ENCODE measurements at regions not wholly inside any gene's neighbourhood (a gene's known extent, or its start where the extent isn't known, plus 50 kb on each side); places are given as distances from the start of the nearest gene placed in this dataset.
"Not testable (repeated sequence)": the region's sequence is repeated elsewhere in the genome, so short reads cannot be mapped to it uniquely, and the experiment has no call there.

GRCh38 chr10:71086439-71087080 is 125.8 kb upstream of the UNC5B start:
- Mint-ChIP-seq H3K27ac (no peak overlapping the region), H3K27me3 (peaks cover 10% of the 10 kb centered on the region)
- no peak for ATAC-seq (replicated peaks)

DNA sequence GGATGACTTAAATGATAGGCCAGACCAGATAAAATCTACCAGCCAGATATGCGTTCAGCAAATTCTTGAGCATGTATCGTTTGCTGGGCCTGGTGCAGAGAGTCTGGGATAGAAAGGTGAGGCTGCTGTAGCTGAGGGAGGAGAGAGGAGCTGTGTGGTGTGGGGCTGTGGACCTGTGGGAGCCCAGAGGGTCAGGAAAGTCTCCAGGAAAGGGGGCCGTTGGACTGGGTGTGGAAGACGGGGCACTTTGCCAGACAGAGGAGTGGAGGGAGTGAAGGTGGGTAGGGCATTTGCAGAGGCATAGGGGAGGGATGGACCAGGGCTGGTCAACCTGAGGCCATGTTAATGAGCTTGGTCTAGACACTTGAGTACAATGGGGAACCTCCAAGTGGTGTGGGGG is 124.7 kb upstream of the UNC5B start:
- H3K4me1 Mint-ChIP-seq: no peaks in the 10 kb centered on the region
- no peak overlapping the region for H3K4me3 Mint-ChIP-seq
- H3K9me3 Mint-ChIP-seq: no peaks in the 10 kb centered on the region
- H3K27ac Mint-ChIP-seq: no peak overlapping the region
- ATAC-seq (replicated peaks): no peak
- H3K36me3 Mint-ChIP-seq (ENCODE audit: low read depth): no peaks in the 10 kb centered on the region
- peaks cover 13% of the 10 kb centered on the region for H3K27me3 Mint-ChIP-seq

More at GRCh38 chr10:71086439-71087080, 125.8 kb upstream of the UNC5B start:
- H3K4me1 Mint-ChIP-seq: no peaks in the 10 kb centered on the region
- no peak overlapping the region for H3K4me3 Mint-ChIP-seq
- H3K36me3 Mint-ChIP-seq (ENCODE audit: low read depth): no peaks in the 10 kb centered on the region
- no peaks in the 10 kb centered on the region for H3K9me3 Mint-ChIP-seq

- no peak overlapping the region for H3K4me3 Mint-ChIP-seq
- H3K4me1 Mint-ChIP-seq: no peaks in the 10 kb centered on the region
- H3K9me3 Mint-ChIP-seq: no peaks in the 10 kb centered on the region
- no peak overlapping the region for H3K27ac Mint-ChIP-seq
- peaks cover 16% of the 10 kb centered on the region for H3K27me3 Mint-ChIP-seq
- no peaks in the 10 kb centered on the region for H3K36me3 Mint-ChIP-seq (ENCODE audit: low read depth)
- ATAC-seq (replicated peaks): no peak
Observed at GRCh38 chr10:71088054-71088453, 124.3 kb upstream of the UNC5B start.

DNA sequence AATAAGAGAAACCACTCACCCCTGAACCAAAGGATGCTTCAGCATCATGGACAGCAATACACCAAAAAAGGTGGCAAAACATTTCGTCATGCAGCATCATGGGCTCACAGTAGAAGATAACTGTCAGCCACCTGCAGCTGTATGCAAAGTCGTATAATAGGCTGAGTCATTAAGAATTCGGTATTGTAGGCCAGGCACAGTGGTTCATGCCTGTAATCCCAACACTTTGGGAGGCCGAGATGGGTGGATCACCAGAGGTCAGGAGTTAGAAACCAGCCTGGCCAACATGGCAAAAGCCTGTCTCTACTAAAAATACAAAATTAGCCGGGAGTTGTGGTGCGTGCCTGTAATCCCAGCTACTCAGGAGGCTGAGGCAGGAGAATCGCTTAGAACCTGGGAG is 123.8 kb upstream of the UNC5B start:
- not testable (repeated sequence) for H3K9me3 Mint-ChIP-seq; H3K4me1 Mint-ChIP-seq; H3K4me3 Mint-ChIP-seq; H3K36me3 Mint-ChIP-seq (ENCODE audit: low read depth); ATAC-seq (replicated peaks); H3K27ac Mint-ChIP-seq
- peaks cover 16% of the 10 kb centered on the region for H3K27me3 Mint-ChIP-seq

DNA sequence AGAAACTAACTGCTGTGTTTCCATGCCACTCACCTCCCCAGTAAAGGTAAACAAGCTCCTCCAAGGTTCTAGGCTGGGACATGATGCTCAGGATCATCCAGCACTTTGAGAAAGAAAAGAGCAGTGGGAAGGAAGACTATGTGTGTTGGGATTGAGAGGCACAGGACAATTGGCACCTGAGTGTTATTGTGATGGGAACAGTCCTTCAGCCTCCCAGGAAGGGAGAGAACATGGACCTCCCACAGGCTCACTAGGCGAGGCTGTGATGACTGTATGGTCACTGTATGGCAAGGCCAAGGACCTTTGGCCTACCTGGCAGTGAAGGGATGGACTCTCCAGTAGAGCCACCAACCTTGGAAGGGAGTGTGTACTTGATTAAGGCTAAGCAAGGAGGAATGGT is 123.2 kb upstream of the UNC5B start:
- H3K4me3 Mint-ChIP-seq: no peak overlapping the region

DNA sequence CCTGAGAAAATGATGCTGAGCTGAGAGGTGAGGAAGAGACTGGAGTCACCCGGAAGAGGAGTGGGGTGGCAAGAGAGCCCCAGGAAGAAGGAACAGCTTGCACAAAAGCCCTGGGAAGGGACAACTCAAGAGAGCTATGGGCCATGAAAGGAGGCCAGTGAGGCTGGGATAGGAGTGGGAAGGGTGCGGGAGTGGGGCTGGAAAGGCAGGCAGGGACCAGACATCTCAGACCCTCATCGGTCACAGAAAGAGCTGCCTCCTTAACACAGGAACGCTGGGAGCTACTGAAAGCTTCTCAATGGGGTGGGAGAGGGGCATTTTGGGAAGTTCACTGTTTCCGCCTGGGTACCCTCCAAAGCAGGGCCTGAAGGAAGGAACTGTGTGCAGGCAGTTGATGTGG is 122.0 kb upstream of the UNC5B start:
- Mint-ChIP-seq H3K9me3 (peaks cover 6% of the 10 kb centered on the region), H3K27ac (no peak overlapping the region), H3K4me1 (peaks cover 10% of the 10 kb centered on the region), H3K4me3 (no peak overlapping the region), H3K27me3 (peaks cover 16% of the 10 kb centered on the region), H3K36me3 (ENCODE audit: low read depth) (no peaks in the 10 kb centered on the region)
- no peak for ATAC-seq (replicated peaks)

More for the DNA sequence above, 123.2 kb upstream of the UNC5B start:
- H3K36me3 Mint-ChIP-seq (ENCODE audit: low read depth): no peaks in the 10 kb centered on the region
- peaks cover 4% of the 10 kb centered on the region for H3K4me1 Mint-ChIP-seq
- peaks cover 4% of the 10 kb centered on the region for H3K9me3 Mint-ChIP-seq
- no peak overlapping the region for H3K27ac Mint-ChIP-seq
- ATAC-seq (replicated peaks): no peak
- peaks cover 16% of the 10 kb centered on the region for H3K27me3 Mint-ChIP-seq

GRCh38 chr10:71090801-71091200 is 121.6 kb upstream of the UNC5B start:
- H3K27ac Mint-ChIP-seq: no peak overlapping the region
- no peak for ATAC-seq (replicated peaks)
- H3K4me3 Mint-ChIP-seq: no peak overlapping the region
- peaks cover 19% of the 10 kb centered on the region for H3K27me3 Mint-ChIP-seq
- no peaks in the 10 kb centered on the region for H3K36me3 Mint-ChIP-seq (ENCODE audit: low read depth)
- H3K4me1 Mint-ChIP-seq: peaks cover 10% of the 10 kb centered on the region
- peaks cover 6% of the 10 kb centered on the region for H3K9me3 Mint-ChIP-seq

DNA sequence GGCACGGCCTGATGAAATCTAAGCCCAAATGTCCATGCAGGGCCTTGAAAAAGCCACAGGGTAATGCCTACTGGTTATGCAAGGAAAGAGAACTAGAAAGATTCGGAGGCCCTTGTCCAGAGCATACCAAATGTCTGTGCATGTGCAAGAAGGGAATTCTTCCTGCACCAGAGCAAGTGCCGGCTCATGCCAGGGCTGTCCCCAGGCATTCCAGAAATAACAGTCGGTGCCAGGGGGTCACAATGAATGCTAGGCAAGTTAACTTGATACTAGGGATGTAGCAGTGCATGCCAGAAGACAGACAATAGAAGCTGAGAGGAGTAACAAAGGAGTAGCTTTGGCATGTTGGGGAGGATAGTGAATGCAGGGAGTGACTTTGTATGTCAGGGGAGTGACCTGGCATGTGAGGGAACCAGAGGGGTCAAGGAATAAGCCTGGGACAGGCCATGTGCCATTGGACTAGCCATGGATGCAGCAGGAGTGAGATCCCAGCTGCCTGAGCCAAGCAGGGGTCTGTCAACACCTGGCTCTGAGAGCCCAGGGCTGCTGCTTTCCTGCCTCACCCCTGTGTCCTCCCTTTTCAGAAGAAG is 119.5 kb upstream of the UNC5B start:
- peaks cover 33% of the 10 kb centered on the region for H3K27me3 Mint-ChIP-seq
- no peak overlapping the region for H3K4me3 Mint-ChIP-seq
- H3K27ac Mint-ChIP-seq: no peak overlapping the region

DNA sequence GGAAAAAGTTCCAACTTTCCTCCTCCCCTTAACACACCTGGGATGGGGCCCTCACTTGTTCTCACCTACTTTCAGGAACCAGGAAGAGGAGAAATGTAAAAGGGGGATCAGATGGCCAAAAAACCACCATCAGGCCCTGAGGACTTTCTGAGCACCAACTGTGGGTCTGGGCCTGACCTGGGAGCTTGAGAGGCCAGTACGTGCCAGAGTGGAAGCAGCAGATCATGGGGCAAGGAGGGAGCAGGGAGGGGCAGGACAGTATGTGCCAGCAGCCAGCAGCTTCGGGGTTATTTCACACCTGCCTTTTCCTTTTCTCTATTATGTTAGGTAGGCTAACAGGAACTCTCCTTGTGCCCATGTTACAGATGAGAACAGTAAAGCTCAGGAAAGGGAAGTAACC is 118.8 kb upstream of the UNC5B start:
- ATAC-seq (replicated peaks): no peak
- Mint-ChIP-seq H3K27me3 (peaks cover 37% of the 10 kb centered on the region), H3K9me3 (peaks cover 6% of the 10 kb centered on the region), H3K4me1 (peaks cover 10% of the 10 kb centered on the region), H3K27ac (peak overlapping the region; percentile 73), H3K4me3 (peak overlapping the region; percentile 35), H3K36me3 (ENCODE audit: low read depth) (no peaks in the 10 kb centered on the region)

More for the DNA sequence above, 119.5 kb upstream of the UNC5B start:
- Mint-ChIP-seq H3K9me3 (peaks cover 6% of the 10 kb centered on the region), H3K36me3 (ENCODE audit: low read depth) (no peaks in the 10 kb centered on the region), H3K4me1 (peaks cover 10% of the 10 kb centered on the region)
- ATAC-seq (replicated peaks): no peak

DNA sequence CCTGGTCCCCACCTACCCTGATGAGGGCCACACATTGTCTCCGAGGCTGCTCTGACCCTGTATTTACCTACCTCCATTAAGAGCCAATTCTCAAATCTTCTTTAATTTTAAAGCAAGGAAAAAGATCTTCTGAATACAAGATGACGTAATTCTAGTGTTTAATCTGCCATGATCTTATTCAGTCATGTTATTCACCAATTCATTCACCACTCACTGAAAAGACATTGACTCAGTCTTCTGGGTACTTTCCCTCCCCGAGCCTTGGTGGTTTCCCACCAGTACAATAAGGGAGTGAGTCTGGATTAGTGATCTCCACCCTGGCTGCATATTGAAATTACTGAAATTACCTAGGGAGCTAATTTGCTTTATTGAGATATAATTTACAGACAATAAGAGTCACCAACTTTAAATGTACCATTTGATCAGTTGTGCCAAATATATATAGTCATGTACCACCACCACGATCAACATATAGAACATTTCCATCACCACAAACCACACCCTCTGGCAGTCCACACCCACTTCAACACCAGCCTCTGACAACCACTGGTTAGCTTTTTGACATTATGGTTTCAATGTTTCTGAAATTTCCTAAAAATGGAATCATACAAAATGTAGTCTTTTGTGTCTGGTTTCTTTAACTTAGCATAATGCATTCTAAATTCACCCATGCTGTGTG is 117.5 kb upstream of the UNC5B start:
- ATAC-seq (replicated peaks): peak; percentile 97
- Mint-ChIP-seq H3K4me1 (peaks cover 10% of the 10 kb centered on the region), H3K36me3 (ENCODE audit: low read depth) (no peaks in the 10 kb centered on the region), H3K27ac (peak overlapping the region; percentile 73), H3K4me3 (peak overlapping the region; percentile 35), H3K27me3 (peaks cover 45% of the 10 kb centered on the region), H3K9me3 (peaks cover 6% of the 10 kb centered on the region)

DNA sequence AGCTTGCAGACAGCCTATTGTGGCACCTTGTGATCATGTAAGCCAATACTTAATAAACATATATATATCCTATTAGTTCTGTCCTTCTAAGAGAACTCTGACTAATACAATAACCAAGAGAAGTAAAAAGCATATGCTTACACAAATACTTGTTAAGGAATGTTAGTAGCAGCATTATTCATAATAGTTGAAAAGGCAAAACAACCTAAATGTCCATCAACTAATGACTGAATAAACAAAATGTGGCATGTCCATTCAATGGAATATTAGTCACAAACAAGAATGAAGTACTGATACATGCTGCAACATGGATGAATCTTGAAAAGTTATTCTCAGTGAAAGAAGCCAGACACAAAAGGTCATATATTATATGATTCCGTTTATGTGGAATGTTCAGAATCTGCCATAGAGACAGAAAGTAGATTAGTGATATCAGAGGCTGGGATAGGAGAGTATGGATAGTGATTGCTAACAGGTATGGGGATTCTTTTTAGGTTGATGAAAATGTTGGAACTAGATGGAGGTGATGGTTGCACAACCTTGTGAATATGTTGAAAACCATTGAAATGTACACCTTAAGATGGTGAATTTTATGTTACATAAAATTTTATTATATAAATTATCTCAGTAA is 112.5 kb upstream of the UNC5B start:
- no peak overlapping the region for H3K27ac Mint-ChIP-seq

DNA sequence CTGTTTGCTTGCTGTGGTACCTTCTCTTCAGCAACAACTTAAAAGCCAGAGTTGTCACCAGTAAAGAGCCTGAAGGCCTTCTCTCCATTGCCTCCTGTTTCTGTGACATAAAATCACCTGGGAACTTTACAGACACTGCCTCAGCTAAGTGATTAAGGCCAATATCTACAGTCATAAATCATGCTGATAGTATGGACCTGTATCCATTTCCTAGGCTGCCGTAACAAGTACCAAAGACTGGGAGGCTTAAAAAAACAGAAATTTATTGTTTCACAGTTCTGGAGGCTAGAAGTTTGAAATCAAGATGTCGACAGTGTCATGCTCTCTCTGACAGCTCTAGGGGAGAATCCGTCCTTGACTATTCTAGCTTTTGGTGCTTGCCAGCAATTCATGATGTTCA is 108.4 kb upstream of the UNC5B start:
- no peaks in the 10 kb centered on the region for H3K9me3 Mint-ChIP-seq
- ATAC-seq (replicated peaks): no peak
- H3K36me3 Mint-ChIP-seq (ENCODE audit: low read depth): no peaks in the 10 kb centered on the region
- H3K27me3 Mint-ChIP-seq: peaks cover 21% of the 10 kb centered on the region
- no peak overlapping the region for H3K4me3 Mint-ChIP-seq
- H3K4me1 Mint-ChIP-seq: peaks cover 5% of the 10 kb centered on the region
- no peak overlapping the region for H3K27ac Mint-ChIP-seq

More for the DNA sequence above, 112.5 kb upstream of the UNC5B start:
- Mint-ChIP-seq H3K27me3 (peaks cover 36% of the 10 kb centered on the region), H3K4me3 (no peak overlapping the region), H3K4me1 (peaks cover under 1% of the 10 kb centered on the region), H3K9me3 (no peaks in the 10 kb centered on the region), H3K36me3 (ENCODE audit: low read depth) (no peaks in the 10 kb centered on the region)
- no peak for ATAC-seq (replicated peaks)

DNA sequence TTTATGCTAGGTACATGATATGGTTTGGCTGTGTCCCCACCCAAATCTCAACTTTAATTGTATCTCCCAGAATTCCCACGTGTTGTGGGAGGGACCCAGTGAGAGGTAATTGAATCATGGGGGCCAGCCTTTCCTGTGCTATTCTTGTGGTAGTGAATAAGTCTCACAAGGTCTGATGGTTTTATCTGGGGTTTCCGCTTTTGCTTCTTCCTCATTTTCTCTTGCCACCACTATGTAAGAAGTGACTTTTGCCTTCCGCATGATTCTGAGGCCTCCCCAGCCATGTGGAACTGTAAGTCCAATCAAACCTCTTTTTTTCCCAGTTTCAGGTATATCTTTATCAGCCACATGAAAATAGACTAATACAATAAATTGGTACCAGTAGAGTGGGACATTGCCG is 106.2 kb upstream of the UNC5B start:
- not testable (repeated sequence) for ATAC-seq (replicated peaks); H3K27ac Mint-ChIP-seq; H3K9me3 Mint-ChIP-seq; H3K4me3 Mint-ChIP-seq; H3K36me3 Mint-ChIP-seq (ENCODE audit: low read depth); H3K4me1 Mint-ChIP-seq
- peaks cover 19% of the 10 kb centered on the region for H3K27me3 Mint-ChIP-seq

GRCh38 chr10:71107117-71107516 is 105.3 kb upstream of the UNC5B start:
- H3K4me1 Mint-ChIP-seq; H3K36me3 Mint-ChIP-seq (ENCODE audit: low read depth); H3K9me3 Mint-ChIP-seq; H3K27ac Mint-ChIP-seq; ATAC-seq (replicated peaks); H3K4me3 Mint-ChIP-seq: not testable (repeated sequence)
- H3K27me3 Mint-ChIP-seq: peaks cover 23% of the 10 kb centered on the region

- H3K4me3 Mint-ChIP-seq; H3K9me3 Mint-ChIP-seq; ATAC-seq (replicated peaks); H3K36me3 Mint-ChIP-seq (ENCODE audit: low read depth); H3K27ac Mint-ChIP-seq; H3K4me1 Mint-ChIP-seq: not testable (repeated sequence)
- peaks cover 33% of the 10 kb centered on the region for H3K27me3 Mint-ChIP-seq
Observed at GRCh38 chr10:71108042-71108441, 104.3 kb upstream of the UNC5B start.
